GM18858 (cell line): ENCODE measurements at regions not wholly inside any gene's neighbourhood (a gene's known extent, or its start where the extent isn't known, plus 50 kb on each side); places are given as distances from the start of the nearest gene placed in this dataset.
"Not testable (repeated sequence)": the region's sequence is repeated elsewhere in the genome, so short reads cannot be mapped to it uniquely, and the experiment has no call there.

ENCODE experiments used
- ATAC-seq: cut with Tn5 transposase; IDR thresholded peaks from one replicate; pipeline ENCODE4 v1.9.1; 2021; ENCODE audit not compliant: unreplicated experiment

DNA sequence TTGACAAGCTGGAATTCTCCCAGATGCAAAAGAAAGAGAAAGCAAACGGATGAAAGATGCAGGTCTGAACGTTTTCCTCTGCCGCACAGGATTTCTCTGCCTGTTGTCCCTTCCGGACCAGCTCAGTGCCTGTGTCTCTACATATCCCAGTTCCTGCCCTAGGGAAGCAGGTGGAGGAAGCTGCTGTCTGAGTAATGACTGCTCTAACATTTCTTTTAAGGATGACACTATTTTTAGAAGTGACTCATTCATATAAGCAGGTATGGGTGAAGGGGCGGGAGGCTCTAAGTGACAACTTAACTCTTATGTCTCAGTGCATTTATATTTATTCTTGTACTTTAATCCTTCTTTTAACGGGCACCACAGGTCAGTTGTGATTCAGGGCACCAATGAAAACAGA is 128.8 kb downstream of the SLC24A2 start:
- no peak for ATAC-seq

DNA sequence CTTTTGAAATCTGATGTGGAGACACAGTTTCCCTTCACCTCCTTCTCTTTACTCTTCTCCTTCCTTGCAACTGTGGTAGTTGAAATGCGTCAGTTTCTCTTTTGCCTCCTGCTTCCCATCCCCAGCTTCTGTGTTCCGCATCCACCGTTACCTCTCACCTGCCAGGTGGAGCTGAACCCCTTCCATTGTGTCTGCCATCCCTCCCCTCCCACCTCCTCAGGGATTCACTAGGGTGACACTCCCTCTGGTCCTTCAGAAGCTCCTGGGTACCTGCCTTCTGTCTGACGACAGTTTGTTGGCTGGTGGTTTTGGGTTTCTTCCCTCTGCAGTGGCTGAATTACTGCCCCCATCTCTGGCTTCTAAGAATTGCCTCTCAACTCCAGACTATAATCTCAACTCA is 132.1 kb downstream of the SLC24A2 start:
- no peak for ATAC-seq

- no peak for ATAC-seq
Measured at GRCh38 chr9:19651681-19652080, 137.2 kb downstream of the SLC24A2 start.

- no peak for ATAC-seq
Measured at GRCh38 chr9:19650312-19650711, 138.5 kb downstream of the SLC24A2 start.

GRCh38 chr9:19649336-19650041 is 139.3 kb downstream of the SLC24A2 start:
- no peak for ATAC-seq

DNA sequence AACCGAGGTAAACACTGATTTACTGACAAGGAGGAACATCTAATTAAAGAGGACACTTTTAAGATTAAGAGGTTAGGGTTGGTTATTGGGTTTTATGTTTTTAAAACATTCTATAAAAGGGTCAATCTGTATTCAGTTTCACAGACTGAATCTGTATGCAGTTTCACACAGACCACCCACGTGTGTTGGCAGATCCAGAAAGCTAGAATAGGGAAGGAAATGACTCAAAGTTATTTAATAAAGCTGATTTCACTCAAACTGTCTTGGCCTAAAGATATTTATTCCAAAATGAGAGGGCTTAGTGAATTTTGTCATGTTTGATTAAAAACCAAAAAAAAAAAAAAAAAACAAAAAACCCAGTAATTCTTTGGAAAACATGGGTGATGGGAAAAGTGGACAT is 140.2 kb downstream of the SLC24A2 start:
- no peak for ATAC-seq

DNA sequence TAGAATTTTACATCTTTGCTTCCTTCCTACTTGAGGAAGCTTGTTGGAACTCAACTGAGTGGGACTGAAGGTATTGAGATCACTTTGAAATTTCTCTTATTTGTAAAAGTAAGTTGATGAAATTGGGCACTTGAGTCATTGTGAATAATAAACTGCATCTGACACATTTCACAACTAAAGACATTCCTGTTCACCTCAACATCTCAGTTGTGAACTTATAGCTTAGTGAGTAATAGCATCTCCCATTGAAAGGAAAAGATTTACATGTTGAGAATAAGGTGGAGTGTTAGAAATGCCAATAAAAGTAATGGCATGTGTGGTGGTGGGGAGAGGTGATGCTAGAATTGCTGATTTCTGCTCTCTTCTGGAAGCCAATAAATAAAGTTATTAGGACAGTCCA is 145.0 kb downstream of the SLC24A2 start:
- no peak for ATAC-seq

DNA sequence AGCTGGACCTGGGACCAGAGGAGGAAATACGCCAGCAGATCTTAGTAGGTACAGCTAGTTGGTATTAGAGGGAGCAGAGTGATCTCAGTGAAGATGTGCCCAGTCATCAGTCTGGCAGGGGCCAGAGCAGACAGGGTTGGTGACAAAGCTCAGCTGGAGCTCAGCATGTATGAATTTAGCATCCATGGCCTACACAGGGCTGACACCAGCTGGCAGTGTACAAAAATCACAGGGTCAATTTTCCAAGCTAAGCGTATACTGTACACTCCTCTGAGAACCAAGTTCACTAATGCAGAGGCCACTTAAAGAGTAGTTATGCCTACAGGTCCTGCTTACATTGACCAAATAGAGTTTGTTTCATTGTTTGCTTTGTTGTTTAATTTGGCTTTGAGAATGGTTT is 146.6 kb downstream of the SLC24A2 start:
- ATAC-seq: no peak

- no peak for ATAC-seq
Measured at GRCh38 chr9:19641046-19641445, 147.8 kb downstream of the SLC24A2 start.

DNA sequence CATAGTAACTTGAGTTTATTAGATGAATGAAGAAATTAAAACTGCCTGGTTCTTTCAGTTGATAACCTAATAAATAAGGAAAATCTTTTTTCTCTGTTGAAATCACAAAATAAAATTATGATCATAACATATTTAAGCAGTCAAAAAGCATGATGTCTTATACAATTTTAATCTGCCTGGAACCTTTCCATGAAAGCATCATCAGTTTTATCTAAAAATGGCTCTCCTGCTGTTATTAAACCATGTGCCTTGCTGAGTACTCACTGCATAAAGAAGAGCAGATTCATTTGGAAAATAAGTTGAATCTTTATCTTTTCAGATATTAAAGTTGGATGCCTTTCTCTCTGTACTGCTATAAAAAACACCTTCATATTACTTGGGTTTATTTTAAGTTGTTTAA is 148.8 kb downstream of the SLC24A2 start:
- ATAC-seq: no peak

DNA sequence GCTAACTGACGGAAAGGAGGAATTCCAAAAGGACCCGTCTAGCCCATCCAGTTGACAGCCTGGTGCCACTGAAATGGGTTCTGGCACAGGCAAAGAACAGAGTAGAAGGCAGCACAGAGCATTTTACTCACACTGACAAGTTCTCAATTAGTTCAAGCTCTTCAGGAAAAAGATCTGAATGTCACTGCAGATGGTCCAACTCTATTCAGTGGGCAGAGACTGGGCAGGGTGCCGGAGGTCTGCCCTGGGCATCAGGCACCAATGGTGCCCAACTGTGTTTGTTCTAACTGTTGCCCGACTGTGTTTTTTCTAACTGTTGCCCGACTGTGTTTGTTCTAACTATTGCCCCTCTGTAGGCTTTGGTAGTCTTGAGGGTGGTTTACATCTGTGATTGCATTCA is 151.8 kb downstream of the SLC24A2 start:
- ATAC-seq: no peak

DNA sequence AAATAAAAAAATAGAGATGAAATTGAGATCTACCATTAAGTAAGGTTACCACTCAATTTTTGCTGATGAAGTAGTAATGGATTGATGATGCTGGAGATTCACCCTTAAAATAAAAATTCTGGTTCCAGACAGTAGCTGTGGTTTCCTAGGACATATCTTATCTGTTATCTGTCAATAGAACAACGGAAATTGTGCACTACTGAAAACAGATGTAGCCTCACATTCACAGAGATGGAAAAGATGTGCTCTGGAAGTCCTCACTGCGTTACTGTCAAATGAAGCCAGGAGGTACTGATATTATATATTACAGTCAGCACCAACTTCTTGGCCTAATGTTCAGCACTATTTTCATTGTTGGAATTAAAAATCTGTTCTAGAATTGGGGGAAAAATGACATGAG is 154.0 kb downstream of the SLC24A2 start:
- ATAC-seq: no peak

GRCh38 chr9:19631181-19631580 is 157.7 kb downstream of the SLC24A2 start:
- no peak for ATAC-seq

GRCh38 chr9:19630760-19631159 is 158.1 kb downstream of the SLC24A2 start:
- no peak for ATAC-seq

DNA sequence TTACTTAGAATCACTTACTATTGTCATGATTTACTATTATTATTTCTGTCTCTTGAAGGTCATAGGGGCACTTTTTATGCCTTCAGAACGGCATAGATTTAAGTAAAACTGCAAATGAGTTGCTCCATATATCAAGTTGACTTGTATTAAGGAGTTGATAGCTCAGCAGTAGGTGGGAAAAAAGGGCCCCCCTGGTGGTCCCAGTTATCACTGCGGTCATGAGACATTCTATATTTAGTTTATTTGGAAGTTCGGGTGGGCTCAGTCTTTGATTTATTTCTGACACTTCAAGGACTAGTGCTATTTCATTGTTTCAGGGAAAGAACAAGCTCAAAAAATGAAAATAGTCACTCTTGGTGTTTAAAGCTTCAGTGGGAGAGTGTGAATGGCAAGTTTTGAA is 159.3 kb downstream of the SLC24A2 start:
- no peak for ATAC-seq

DNA sequence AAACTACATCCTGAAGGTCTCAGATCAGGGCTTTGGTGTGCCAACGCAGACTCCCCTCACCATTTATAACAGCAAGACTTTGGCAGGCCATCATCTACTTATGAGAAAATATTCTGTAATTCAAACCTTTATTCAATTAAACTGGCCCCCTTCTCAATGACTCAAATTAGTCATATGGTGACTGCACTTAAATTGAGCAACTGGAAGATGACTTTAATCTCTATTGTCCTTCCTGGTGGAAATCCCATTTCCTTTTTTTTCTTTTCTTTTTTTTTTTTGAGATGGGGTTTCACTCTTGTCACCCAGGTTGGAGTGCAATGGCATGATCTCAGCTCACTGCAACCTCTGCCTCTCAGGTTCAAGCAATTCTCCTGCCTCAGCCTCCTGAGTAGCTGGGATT is 163.4 kb downstream of the SLC24A2 start:
- ATAC-seq: not testable (repeated sequence)

DNA sequence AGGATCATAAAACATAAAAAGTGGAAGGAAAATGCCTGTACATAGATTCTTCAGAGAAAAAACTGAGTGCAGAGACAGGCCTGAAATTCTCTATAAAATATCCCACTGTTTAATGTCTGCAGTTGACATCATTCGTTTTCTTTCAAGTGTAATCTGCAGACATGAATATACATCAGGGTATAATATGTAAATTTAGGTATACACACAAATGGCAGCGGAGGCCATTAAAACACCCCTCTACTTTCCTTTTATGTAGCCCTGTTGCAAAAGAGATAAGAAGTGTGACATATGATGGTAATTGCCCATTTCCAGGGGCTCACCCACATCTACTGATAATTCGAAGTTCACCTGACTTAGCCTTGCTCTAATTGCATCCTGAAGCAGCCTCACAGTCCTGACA is 164.3 kb downstream of the SLC24A2 start:
- ATAC-seq: no peak

DNA sequence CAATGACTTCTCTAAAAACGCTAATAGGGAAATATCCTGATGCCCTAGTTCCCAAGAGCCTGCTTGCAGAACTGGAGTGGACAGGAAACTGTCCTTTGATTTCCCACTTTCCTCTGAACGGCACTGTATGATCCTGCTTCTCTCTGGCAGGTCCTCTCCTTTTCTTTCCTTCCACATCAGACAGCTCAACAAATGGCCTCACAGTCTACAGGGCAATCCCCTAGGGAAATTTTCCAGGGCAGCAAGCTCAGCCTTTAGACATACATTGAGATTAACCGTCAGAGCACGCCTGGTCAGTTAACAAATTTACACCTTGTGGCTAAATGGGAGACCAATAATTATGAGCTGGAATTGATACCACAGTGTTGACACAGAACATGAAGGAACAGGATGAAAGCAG is 164.9 kb downstream of the SLC24A2 start:
- ATAC-seq: no peak

DNA sequence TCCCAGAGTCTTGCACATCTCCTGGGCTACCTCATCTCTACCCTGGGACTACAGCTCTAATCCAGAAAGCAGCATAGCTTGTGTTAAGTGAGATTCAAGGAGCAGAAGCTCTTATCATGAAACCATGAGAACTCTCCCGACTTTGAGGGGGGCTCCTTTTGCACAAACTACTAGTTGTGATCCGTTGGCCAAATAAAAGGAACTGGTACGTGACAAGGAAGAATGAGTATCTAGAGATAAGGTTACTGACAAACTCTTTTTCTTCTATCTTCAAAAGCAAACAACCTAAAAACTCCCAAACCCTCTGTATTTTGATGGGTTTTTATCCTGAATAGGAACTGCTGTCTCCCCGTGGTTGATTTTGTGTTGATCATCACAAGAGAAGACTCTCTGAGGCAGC is 168.5 kb downstream of the SLC24A2 start:
- ATAC-seq: no peak

- ATAC-seq: no peak
Measured at GRCh38 chr9:19619221-19619620, 169.6 kb downstream of the SLC24A2 start.

GRCh38 chr9:19618816-19619215 is 170.0 kb downstream of the SLC24A2 start:
- no peak for ATAC-seq

- no peak for ATAC-seq
Measured at GRCh38 chr9:19615036-19615624, 173.7 kb downstream of the SLC24A2 start.

DNA sequence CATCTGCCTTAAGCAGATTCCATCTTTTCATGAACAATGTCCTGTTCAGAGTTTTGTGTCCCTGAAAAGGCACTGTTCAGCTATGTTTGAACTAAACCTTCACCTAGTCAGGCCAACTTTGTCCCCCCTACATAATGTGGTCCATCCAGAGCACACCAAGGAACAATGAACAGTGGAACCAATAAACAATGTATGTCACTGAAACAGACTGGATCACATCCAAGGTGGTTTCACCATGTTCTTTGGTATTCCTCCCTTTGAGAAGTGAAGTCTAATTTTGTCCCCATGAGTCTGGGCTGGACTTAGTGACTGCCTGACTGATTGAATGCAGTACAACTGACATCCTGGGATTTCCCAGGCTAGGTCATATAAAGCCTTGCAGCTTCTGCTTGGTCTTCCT is 174.5 kb downstream of the SLC24A2 start:
- no peak for ATAC-seq
